GM12873 (cell line): ENCODE measurements at regions not wholly inside any gene's neighbourhood (a gene's known extent, or its start where the extent isn't known, plus 50 kb on each side); places are given as distances from the start of the nearest gene placed in this dataset.

Experiments used
- CTCF ChIP-seq: IDR thresholded peaks from 2 replicates; pipeline ENCODE4 v1.5.1; 2012; ENCODE audit warnings: low read depth, mild to moderate bottlenecking, moderate library complexity, low read length, control low read depth; ENCODE audit not compliant: insufficient read depth; ENCODE audit errors: missing control alignments

- no peak for TF ChIP-seq CTCF
Observed at GRCh38 chr12:3381059-3382047, 109.7 kb upstream of the PRMT8 start.

- no peak for TF ChIP-seq CTCF
Observed at GRCh38 chr12:3389986-3390385, 101.0 kb upstream of the PRMT8 start.

GRCh38 chr12:3398196-3398789 is 92.7 kb upstream of the PRMT8 start:
- TF ChIP-seq CTCF, result no peak

- TF ChIP-seq CTCF, result no peak
Observed at GRCh38 chr12:3405821-3406220, 85.2 kb upstream of the PRMT8 start.

GRCh38 chr12:3407723-3408122 is 83.3 kb upstream of the PRMT8 start:
- TF ChIP-seq CTCF, result no peak

- TF ChIP-seq CTCF, result no peak
Observed at GRCh38 chr12:3409662-3410061, 81.3 kb upstream of the PRMT8 start.

- no peak for TF ChIP-seq CTCF
Observed at GRCh38 chr12:3416159-3416558, 74.8 kb upstream of the PRMT8 start.
